HG03521 (cell line): ENCODE measurements at regions not wholly inside any gene's neighbourhood (a gene's known extent, or its start where the extent isn't known, plus 50 kb on each side); places are given as distances from the start of the nearest gene placed in this dataset.

Source experiments
- ATAC-seq: cut with Tn5 transposase; IDR thresholded peaks from one replicate; pipeline ENCODE4 v1.9.1; 2021; ENCODE audit warnings: mild to moderate bottlenecking, moderate library complexity; ENCODE audit not compliant: unreplicated experiment

GRCh38 chr12:76611533-76611932 is 52.0 kb upstream of the OSBPL8 start:
- no peak for ATAC-seq

GRCh38 chr12:76614364-76614763 is 54.8 kb upstream of the OSBPL8 start:
- ATAC-seq, result no peak

GRCh38 chr12:76618031-76618430 is 58.5 kb upstream of the OSBPL8 start:
- no peak for ATAC-seq

- ATAC-seq, result peak; percentile 54
Measured at GRCh38 chr12:76621582-76622024, 62.0 kb upstream of the OSBPL8 start.

GRCh38 chr12:76622351-76622750 is 62.8 kb upstream of the OSBPL8 start:
- no peak for ATAC-seq

- no peak for ATAC-seq
Measured at GRCh38 chr12:76622915-76623314, 63.3 kb upstream of the OSBPL8 start.

- ATAC-seq, result no peak
Measured at GRCh38 chr12:76623931-76624330, 64.4 kb upstream of the OSBPL8 start.

- ATAC-seq, result no peak
Measured at GRCh38 chr12:76627346-76628135, 68.0 kb upstream of the OSBPL8 start.

- no peak for ATAC-seq
Measured at GRCh38 chr12:76628745-76629144, 69.2 kb upstream of the OSBPL8 start.

- no peak for ATAC-seq
Measured at GRCh38 chr12:76631741-76632140, 72.2 kb upstream of the OSBPL8 start.

- no peak for ATAC-seq
Measured at GRCh38 chr12:76633415-76633814, 73.8 kb upstream of the OSBPL8 start.

- ATAC-seq, result no peak
Measured at GRCh38 chr12:76634133-76634532, 74.6 kb upstream of the OSBPL8 start.

- ATAC-seq, result no peak
Measured at GRCh38 chr12:76636121-76636692, 76.6 kb upstream of the OSBPL8 start.

- ATAC-seq, result no peak
Measured at GRCh38 chr12:76637807-76638206, 78.2 kb upstream of the OSBPL8 start.

- no peak for ATAC-seq
Measured at GRCh38 chr12:76639646-76640045, 80.1 kb upstream of the OSBPL8 start.

- ATAC-seq, result no peak
Measured at GRCh38 chr12:76641073-76641472, 81.5 kb upstream of the OSBPL8 start.

GRCh38 chr12:76641961-76642360 is 82.4 kb upstream of the OSBPL8 start:
- no peak for ATAC-seq

GRCh38 chr12:76643438-76643837 is 83.9 kb upstream of the OSBPL8 start:
- ATAC-seq, result no peak

GRCh38 chr12:76644950-76645349 is 85.4 kb upstream of the OSBPL8 start:
- ATAC-seq, result no peak

GRCh38 chr12:76645934-76646333 is 86.4 kb upstream of the OSBPL8 start:
- ATAC-seq, result no peak

GRCh38 chr12:76646366-76646765 is 86.8 kb upstream of the OSBPL8 start:
- ATAC-seq, result no peak

- ATAC-seq, result no peak
Measured at GRCh38 chr12:76649099-76649498, 89.5 kb upstream of the OSBPL8 start.

GRCh38 chr12:76652402-76652801 is 92.8 kb upstream of the OSBPL8 start:
- no peak for ATAC-seq
